ENCODE measurements at regions not wholly inside any gene's neighbourhood (a gene's known extent, or its start where the extent isn't known, plus 50 kb on each side); places are given as distances from the start of the nearest gene placed in this dataset.

- TF ChIP-seq CTCF (IDR thresholded peaks at IDR 0.05; ENCODE audit: low read depth, low read length, missing input control) (no peak), ATF3 (IDR thresholded peaks at IDR 0.05) (no peak), RAD21 (IDR thresholded peaks at IDR 0.05) (no peak), GABPA (IDR thresholded peaks at IDR 0.05 in 1 of 2, conservative IDR thresholded peaks at IDR 0.05 in 1 of 2) (no peak), RXRA (IDR thresholded peaks at IDR 0.05) (no peak), JUND (IDR thresholded peaks at IDR 0.05) (no peak), ZBTB33 (IDR thresholded peaks at IDR 0.05) (no peak), MAX (IDR thresholded peaks at IDR 0.05) (no peak), YY1 (IDR thresholded peaks at IDR 0.05) (no peak), EGR1 (IDR thresholded peaks at IDR 0.05; ENCODE audit: low read depth in 2 of 2) (no peak), SP1 (IDR thresholded peaks at IDR 0.05) (no peak), REST (IDR thresholded peaks at IDR 0.05) (no peak)
These were observed 197.1 kb downstream of the NDFIP2 start for GRCh38 chr13:79678100-79678499.

All from liver (tissue), 3 donors.